Type B pancreatic cell (in vitro differentiated cells): ENCODE measurements at regions not wholly inside any gene's neighbourhood (a gene's known extent, or its start where the extent isn't known, plus 50 kb on each side); places are given as distances from the start of the nearest gene placed in this dataset.

Experiments used
- DNase-seq: peaks from one replicate; pipeline ENCODE4 v3.0.0; 2021; ENCODE audit warnings: mixed read lengths; ENCODE audit not compliant: unreplicated experiment; ENCODE audit errors: extremely low spot score
- H3K27ac Mint-ChIP-seq: 2 replicates; pipeline ENCODE4 v1.8.0; 2021; ENCODE audit warnings: mild to moderate bottlenecking, mixed read lengths
- H3K27me3 Mint-ChIP-seq: 2 replicates; pipeline ENCODE4 v1.8.0; 2021; ENCODE audit warnings: mixed read lengths
- H3K36me3 Mint-ChIP-seq: 2 replicates; pipeline ENCODE4 v1.8.0; 2021; ENCODE audit warnings: mixed read lengths
- H3K4me1 Mint-ChIP-seq: one replicate; pipeline ENCODE4 v1.8.0; 2021; ENCODE audit warnings: mixed read lengths; ENCODE audit not compliant: unreplicated experiment
- H3K4me3 Mint-ChIP-seq: 2 replicates; pipeline ENCODE4 v1.8.0; 2021; ENCODE audit warnings: mild to moderate bottlenecking, mixed read lengths
- H3K9me3 Mint-ChIP-seq: 2 replicates; pipeline ENCODE4 v1.8.0; 2021; ENCODE audit warnings: mixed read lengths
- TF ChIP-seq, protein P1 (sequence below): fragments of 200-600 bp; sonication (generic); conservative IDR thresholded peaks from 2 replicates; pipeline ENCODE4 v1.5.0; 2021; ENCODE audit warnings: antibody characterized with exemption, mild to moderate bottlenecking

DNA sequence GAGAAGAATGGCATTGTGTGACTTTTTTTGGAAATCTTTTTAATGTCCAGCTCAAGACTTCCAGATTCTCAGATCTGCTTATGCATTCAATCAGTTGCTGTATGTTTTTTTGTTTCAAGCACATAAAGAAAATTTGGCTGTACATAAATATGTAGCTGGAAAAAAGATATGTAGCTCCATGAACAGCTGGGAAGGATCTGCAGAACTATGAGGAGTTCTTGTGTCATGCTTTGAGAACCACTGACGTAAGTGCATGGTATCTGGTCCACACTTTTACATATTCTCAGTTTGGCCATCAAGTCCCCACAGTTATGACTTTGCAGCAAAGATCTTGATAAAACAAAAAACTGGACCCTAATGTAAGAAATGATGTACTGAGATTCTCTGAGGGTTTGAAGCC lies 165.9 kb downstream of the KIT start:
- no peaks in the 10 kb centered on the region for H3K4me1 Mint-ChIP-seq
- H3K27me3 Mint-ChIP-seq, result no peaks in the 10 kb centered on the region
- no peak for DNase-seq
- H3K27ac Mint-ChIP-seq, result no peak overlapping the region
- no peaks in the 10 kb centered on the region for H3K9me3 Mint-ChIP-seq
- TF ChIP-seq, protein P1, sequence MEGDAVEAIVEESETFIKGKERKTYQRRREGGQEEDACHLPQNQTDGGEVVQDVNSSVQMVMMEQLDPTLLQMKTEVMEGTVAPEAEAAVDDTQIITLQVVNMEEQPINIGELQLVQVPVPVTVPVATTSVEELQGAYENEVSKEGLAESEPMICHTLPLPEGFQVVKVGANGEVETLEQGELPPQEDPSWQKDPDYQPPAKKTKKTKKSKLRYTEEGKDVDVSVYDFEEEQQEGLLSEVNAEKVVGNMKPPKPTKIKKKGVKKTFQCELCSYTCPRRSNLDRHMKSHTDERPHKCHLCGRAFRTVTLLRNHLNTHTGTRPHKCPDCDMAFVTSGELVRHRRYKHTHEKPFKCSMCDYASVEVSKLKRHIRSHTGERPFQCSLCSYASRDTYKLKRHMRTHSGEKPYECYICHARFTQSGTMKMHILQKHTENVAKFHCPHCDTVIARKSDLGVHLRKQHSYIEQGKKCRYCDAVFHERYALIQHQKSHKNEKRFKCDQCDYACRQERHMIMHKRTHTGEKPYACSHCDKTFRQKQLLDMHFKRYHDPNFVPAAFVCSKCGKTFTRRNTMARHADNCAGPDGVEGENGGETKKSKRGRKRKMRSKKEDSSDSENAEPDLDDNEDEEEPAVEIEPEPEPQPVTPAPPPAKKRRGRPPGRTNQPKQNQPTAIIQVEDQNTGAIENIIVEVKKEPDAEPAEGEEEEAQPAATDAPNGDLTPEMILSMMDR, result no peak
- no peak overlapping the region for H3K4me3 Mint-ChIP-seq
- no peaks in the 10 kb centered on the region for H3K36me3 Mint-ChIP-seq

DNA sequence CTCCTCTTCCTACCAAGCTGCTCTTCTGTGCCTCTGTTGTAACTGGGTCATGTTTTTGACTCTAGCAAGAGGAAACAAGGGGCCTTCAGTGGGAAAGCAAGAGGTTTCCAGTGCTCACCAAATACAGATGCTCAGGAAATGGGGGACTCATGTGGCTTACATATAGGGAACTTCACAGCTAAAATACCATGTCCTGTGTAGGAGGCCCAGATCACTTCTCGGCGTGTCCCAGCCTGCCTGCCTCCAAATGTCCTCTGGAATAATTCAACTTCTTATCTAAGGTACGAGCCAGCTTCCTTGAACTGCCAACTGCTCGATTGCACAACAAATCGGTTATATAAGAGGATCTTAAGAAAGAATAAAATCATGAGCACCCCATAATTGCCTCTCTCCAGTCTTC lies 161.3 kb downstream of the KIT start:
- no peaks in the 10 kb centered on the region for H3K9me3 Mint-ChIP-seq
- H3K4me3 Mint-ChIP-seq, result no peak overlapping the region
- no peaks in the 10 kb centered on the region for H3K27me3 Mint-ChIP-seq
- no peaks in the 10 kb centered on the region for H3K4me1 Mint-ChIP-seq
- DNase-seq, result no peak
- TF ChIP-seq, protein P1, result no peak
- no peaks in the 10 kb centered on the region for H3K36me3 Mint-ChIP-seq
- H3K27ac Mint-ChIP-seq, result no peak overlapping the region

DNA sequence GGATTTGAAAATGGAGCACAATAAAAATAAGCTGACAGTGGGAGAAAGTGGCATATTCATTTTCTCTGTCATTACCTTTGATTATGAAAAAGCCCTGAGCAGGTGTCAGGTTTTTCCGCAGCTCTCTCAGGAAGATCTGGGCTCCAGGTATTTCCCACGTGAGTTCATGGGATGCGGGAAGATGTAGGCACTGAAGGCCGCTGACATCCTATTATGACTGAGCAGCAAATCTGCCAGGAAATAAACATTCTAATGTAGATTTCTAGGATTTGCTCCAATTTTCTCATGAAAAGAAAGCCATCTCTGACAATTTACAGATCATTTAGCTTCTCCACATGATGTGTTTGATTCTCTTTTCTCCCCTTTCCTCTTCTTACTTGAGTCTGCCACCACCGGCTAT lies 160.7 kb downstream of the KIT start:
- no peaks in the 10 kb centered on the region for H3K9me3 Mint-ChIP-seq
- DNase-seq, result no peak
- H3K4me3 Mint-ChIP-seq, result no peak overlapping the region
- TF ChIP-seq, protein P1, result no peak
- H3K4me1 Mint-ChIP-seq, result no peaks in the 10 kb centered on the region
- no peak overlapping the region for H3K27ac Mint-ChIP-seq
- H3K27me3 Mint-ChIP-seq, result no peaks in the 10 kb centered on the region
- no peaks in the 10 kb centered on the region for H3K36me3 Mint-ChIP-seq

DNA sequence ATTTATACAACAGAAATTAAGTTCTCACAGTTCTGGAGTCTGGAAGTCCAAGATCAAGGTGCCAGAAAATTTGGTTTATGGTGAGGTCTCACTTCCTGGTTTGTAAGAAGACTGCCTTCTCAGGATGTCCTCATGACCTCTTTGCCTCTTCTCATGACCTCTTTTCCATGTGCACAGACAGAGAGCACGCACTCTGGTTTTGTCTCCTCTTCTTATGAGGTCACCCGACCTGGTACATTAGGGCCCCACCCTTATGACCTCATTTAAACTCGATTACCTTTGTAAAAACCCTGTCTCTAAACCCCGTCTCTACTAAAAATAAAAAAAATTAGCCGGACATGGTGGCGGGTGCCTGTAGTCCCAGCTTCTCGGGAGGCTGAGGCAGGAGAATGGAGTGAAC lies 155.9 kb downstream of the KIT start:
- Mint-ChIP-seq H3K27me3 (no peaks in the 10 kb centered on the region), H3K36me3 (no peaks in the 10 kb centered on the region), H3K4me3 (no peak overlapping the region), H3K9me3 (no peaks in the 10 kb centered on the region), H3K4me1 (no peaks in the 10 kb centered on the region), H3K27ac (no peak overlapping the region)
- TF ChIP-seq, protein P1, result no peak
- DNase-seq, result no peak

DNA sequence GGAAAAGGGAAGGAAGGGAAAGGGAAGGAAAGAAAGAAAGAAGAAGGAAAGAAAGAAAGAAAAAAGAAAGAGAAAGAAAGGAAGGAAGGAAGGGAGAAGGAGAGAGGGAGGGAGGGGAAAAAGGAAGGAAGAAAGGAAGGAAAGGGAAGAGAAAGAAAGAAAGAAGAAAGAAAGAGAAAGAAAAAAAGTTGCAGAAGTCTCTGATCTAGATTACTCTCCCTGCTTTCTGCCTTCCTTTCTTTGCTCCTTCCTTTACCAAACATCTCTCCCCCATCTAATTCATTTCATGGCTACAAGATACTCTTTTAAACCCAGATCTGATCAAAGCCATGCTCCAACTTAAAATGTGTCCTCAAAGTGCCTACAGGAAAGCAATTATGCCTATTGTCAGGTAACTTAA lies 148.6 kb downstream of the KIT start:
- Mint-ChIP-seq H3K27ac (no peak overlapping the region), H3K27me3 (no peaks in the 10 kb centered on the region), H3K9me3 (no peaks in the 10 kb centered on the region), H3K4me3 (no peak overlapping the region), H3K4me1 (no peaks in the 10 kb centered on the region), H3K36me3 (no peaks in the 10 kb centered on the region)
- TF ChIP-seq, protein P1, result no peak
- no peak for DNase-seq

DNA sequence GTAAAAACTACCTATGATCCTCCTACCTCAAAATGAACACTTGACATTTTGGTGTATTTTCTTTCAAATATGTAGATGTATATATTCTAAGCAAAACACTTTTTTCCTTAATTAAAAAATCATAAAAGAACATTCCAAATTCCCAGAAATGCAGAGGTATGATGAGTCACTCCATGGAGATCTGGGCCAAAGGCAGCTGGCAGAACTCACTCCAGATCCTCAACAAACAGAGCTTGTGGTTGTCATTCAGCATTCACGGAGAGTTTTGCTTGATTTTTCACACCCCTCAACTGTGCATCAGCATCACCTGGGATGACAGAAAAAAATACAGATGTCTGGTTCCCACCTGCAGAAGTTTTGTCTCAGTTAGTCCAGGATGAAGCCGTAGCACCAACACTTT lies 144.6 kb downstream of the KIT start:
- DNase-seq, result no peak
- Mint-ChIP-seq H3K36me3 (no peaks in the 10 kb centered on the region), H3K9me3 (no peaks in the 10 kb centered on the region), H3K27me3 (no peaks in the 10 kb centered on the region), H3K4me1 (no peaks in the 10 kb centered on the region), H3K27ac (no peak overlapping the region), H3K4me3 (no peak overlapping the region)
- TF ChIP-seq, protein P1, result no peak
